Gastrocnemius medialis (tissue), 4 donors: ENCODE measurements at regions not wholly inside any gene's neighbourhood (a gene's known extent, or its start where the extent isn't known, plus 50 kb on each side); places are given as distances from the start of the nearest gene placed in this dataset.

Source experiments
- ATAC-seq, 2 donors: fragments of 150-250 bp; one replicate each; pipeline ENCODE4 v1.9.1; 2016
- DNase-seq, 2 donors: peaks; one replicate each; pipeline ENCODE4 v3.0.0-alpha.2; 2019
- H3K27ac ChIP-seq, 4 donors: fragments of 200-600 bp; sonication (generic); 1 replicate in 1 of 4; 2 replicates in 3 of 4; pipeline ENCODE4 v1.5.1; 2016 to 2018; ENCODE audit warnings: mild to moderate bottlenecking in 2 of 4, moderate library complexity in 1 of 4
- H3K27me3 ChIP-seq, 3 donors: fragments of 200-600 bp; sonication (generic) in 2 of 3; 1 replicate in 1 of 3; 2 replicates in 2 of 3; pipeline versions ENCODE4 v1.5.1 to v1.6.0; 2016 to 2019; ENCODE audit warnings: mild to moderate bottlenecking in 1 of 3, moderate library complexity in 1 of 3
- H3K36me3 ChIP-seq, 2 donors: fragments of 200-600 bp; sonication (generic) in 1 of 2; one replicate each; pipeline ENCODE4 v1.5.1; 2017 to 2018
- H3K4me1 ChIP-seq, 2 donors: fragments of 200-600 bp; sonication (generic) in 1 of 2; one replicate each; pipeline ENCODE4 v1.5.1; 2016 to 2017; ENCODE audit warnings: mild to moderate bottlenecking in 2 of 2
- H3K4me3 ChIP-seq, 4 donors: fragments of 200-600 bp; sonication (generic) in 3 of 4; 1 replicate in 1 of 4; 2 replicates in 3 of 4; pipeline ENCODE4 v1.5.1; 2016 to 2019; ENCODE audit warnings: mild to moderate bottlenecking in 2 of 4
- H3K9me3 ChIP-seq, 3 donors: fragments of 200-600 bp; sonication (generic) in 2 of 3; 1 replicate in 1 of 3; 2 replicates in 2 of 3; pipeline ENCODE4 v1.5.1; 2016 to 2019
- POLR2A ChIP-seq, 2 donors: fragments of 450-650 bp; IDR thresholded peaks; one replicate each; pipeline ENCODE4 v1.6.1; 2017; ENCODE audit warnings: antibody characterized with exemption in 2 of 2, mild to moderate bottlenecking in 2 of 2, moderate library complexity in 2 of 2
- in situ Hi-C, 4 donors: fragments of 200-750 bp; cut with MboI; loops; one replicate each; pipeline versions ENCODE4 v1.15.0 to v1.8.0; 2017; ENCODE audit warnings: low sequenced_read_pairs in 4 of 4
- intact Hi-C: fragments of 100-400 bp; cut with DNase I; formaldehyde crosslinking; loops from one replicate; pipeline ENCODE4 v1.15.1; 2023; ENCODE audit warnings: low total_unique reads
- TF ChIP-seq, protein P1 (sequence below), 5 experiments: fragments of 450-650 bp in 3 of 5; fragments of 200-600 bp in 2 of 5; sonication (generic) in 2 of 5; IDR thresholded peaks in 4 of 5; conservative IDR thresholded peaks in 1 of 5; 1 replicate in 4 of 5; 2 replicates in 1 of 5; pipeline ENCODE4 v1.5.1; 2016 to 2019; ENCODE audit warnings: antibody characterized with exemption in 5 of 5, mild to moderate bottlenecking in 3 of 5, moderate library complexity in 3 of 5

DNA sequence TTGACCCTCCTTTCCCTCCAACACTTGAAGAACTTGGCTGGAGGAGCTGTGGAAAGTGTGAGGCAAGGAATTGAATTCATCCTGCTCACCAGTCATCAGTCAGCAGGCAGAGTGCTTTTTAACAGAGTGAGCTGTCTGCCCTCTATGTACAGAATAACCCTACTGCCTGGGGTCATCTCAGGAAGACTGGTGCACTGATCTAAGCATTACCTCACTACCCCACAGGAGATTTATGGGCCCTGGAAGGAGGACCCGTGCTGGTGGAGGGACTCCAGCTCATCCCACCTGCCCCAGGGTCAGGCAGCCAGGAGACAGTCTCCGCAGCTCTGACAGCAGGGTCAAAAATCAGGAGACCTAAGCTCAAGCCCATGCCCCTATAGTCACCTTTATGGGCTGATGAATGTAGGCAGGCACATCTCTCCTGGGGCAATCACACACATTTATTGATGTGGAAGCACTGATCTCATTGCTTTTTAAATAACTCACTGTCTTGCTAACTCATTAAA is 270.8 kb upstream of the SESN3 start:
- in situ Hi-C loops (no loop called here), intact Hi-C loops (no loop called here)
- TF ChIP-seq, protein P1, sequence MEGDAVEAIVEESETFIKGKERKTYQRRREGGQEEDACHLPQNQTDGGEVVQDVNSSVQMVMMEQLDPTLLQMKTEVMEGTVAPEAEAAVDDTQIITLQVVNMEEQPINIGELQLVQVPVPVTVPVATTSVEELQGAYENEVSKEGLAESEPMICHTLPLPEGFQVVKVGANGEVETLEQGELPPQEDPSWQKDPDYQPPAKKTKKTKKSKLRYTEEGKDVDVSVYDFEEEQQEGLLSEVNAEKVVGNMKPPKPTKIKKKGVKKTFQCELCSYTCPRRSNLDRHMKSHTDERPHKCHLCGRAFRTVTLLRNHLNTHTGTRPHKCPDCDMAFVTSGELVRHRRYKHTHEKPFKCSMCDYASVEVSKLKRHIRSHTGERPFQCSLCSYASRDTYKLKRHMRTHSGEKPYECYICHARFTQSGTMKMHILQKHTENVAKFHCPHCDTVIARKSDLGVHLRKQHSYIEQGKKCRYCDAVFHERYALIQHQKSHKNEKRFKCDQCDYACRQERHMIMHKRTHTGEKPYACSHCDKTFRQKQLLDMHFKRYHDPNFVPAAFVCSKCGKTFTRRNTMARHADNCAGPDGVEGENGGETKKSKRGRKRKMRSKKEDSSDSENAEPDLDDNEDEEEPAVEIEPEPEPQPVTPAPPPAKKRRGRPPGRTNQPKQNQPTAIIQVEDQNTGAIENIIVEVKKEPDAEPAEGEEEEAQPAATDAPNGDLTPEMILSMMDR (IDR thresholded peaks at IDR 0.05 in 4 of 5, conservative IDR thresholded peaks at IDR 0.05 in 1 of 5) = no peak
- TF ChIP-seq POLR2A (IDR thresholded peaks at IDR 0.05) = no peak
- ATAC-seq (no peak), DNase-seq (no peak)
- no peak overlapping the region for H3K4me3 ChIP-seq
- H3K9me3 ChIP-seq = no peaks in the 10 kb centered on the region
- no peaks in the 10 kb centered on the region for H3K36me3 ChIP-seq
- no peaks in the 10 kb centered on the region for H3K4me1 ChIP-seq
- H3K27ac ChIP-seq = no peak overlapping the region
- no peaks in the 10 kb centered on the region for H3K27me3 ChIP-seq

DNA sequence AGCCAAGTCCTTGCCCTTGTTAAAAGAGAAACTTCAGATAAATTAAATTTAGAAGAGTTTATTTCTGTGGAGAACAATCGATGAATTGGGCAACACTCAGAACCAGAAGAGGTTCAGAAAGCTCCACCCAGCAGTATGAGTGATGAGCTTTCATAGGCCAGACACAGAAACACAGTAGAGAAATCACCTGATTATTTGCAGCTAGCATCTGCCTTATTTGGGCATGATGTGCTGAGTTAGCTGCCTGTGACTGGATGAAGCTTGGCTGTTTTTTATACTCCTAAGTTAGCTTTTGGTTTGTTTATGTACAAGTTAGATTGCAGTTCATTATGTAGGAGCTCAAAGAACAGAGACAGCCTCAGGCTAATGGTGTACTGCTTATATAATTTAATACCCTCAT is 269.5 kb upstream of the SESN3 start:
- Histone ChIP-seq H3K4me3 (no peak overlapping the region), H3K27me3 (no peaks in the 10 kb centered on the region), H3K36me3 (no peaks in the 10 kb centered on the region), H3K27ac (no peak overlapping the region), H3K9me3 (no peaks in the 10 kb centered on the region), H3K4me1 (no peaks in the 10 kb centered on the region)
- ATAC-seq (no peak), DNase-seq (no peak)
- no peak for TF ChIP-seq POLR2A (IDR thresholded peaks at IDR 0.05)
- in situ Hi-C loops (no loop called here), intact Hi-C loops (no loop called here)

DNA sequence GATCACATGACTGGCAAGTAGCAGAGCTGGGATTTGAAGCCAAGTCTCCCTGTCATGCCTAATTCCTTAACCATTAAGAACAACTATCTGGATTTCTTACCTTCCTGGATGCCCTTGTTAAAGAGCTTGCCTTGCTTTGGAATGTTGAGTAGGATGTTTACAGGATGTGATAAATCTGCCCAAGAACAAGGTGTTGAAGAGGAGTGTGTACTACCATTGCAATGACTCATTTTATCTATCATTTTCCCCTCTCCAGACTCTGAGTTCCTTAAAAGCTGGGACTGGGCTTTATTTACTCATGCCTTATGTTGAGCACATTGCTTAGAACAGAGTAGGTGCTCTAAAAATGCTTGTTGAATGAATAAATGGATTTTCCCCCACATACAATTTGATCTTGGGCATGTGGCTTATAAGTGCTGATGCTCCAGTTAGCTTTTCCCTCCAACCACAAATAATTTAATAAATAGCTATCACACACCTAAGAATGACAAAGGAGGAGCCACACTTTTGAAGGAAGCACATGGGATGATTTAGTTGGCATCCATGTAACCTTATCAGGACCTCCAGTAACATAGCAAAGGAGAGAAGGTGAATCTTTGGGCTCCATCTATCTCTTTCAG is 268.6 kb upstream of the SESN3 start:
- intact Hi-C loops (no loop called here), in situ Hi-C loops (no loop called here)
- Histone ChIP-seq H3K9me3 (no peaks in the 10 kb centered on the region), H3K4me3 (no peak overlapping the region), H3K36me3 (no peaks in the 10 kb centered on the region), H3K4me1 (no peaks in the 10 kb centered on the region), H3K27ac (no peak overlapping the region), H3K27me3 (no peaks in the 10 kb centered on the region)
- DNase-seq (no peak), ATAC-seq (no peak)
- TF ChIP-seq POLR2A (IDR thresholded peaks at IDR 0.05) = no peak
- TF ChIP-seq, protein P1 (IDR thresholded peaks at IDR 0.05 in 4 of 5, conservative IDR thresholded peaks at IDR 0.05 in 1 of 5) = no peak

DNA sequence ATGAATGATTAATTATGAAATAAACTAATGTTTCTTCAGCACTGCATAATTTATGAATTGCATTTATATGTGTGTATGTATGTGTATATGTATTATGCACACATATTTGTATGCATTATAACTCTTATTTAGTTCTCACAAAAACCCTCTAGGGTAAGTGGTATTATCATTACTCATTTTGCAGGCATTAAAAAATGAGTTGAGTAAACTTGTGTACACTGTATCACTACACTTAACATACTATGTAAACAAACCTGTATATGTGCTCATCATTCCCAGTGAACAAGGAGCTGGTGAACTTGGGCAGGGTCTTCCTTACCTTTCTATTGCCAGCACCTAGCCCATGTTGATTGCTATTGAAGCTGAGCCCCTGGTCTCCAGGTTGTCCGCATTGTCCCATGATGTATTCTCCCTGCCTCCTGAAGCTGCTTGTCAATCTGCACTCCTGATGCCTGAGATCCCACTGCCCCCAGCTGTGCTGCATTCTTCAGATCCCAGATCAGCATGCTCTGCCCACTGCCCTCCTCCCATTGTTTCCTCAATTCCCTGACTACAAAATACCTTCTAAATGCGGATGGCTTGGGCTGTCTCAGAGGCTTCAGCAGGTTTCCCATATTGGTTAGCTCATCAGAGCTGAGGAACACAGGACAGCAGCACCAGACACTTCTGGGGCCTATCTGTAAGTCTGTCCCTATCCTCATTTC is 267.9 kb upstream of the SESN3 start:
- Histone ChIP-seq H3K4me3 (no peak overlapping the region), H3K4me1 (no peaks in the 10 kb centered on the region), H3K27me3 (no peaks in the 10 kb centered on the region), H3K36me3 (no peaks in the 10 kb centered on the region), H3K27ac (no peak overlapping the region), H3K9me3 (no peaks in the 10 kb centered on the region)
- intact Hi-C loops (no loop called here), in situ Hi-C loops (no loop called here)
- TF ChIP-seq POLR2A (IDR thresholded peaks at IDR 0.05) = no peak
- TF ChIP-seq, protein P1 (IDR thresholded peaks at IDR 0.05 in 4 of 5, conservative IDR thresholded peaks at IDR 0.05 in 1 of 5) = no peak
- ATAC-seq = no peak
- DNase-seq = no peak

DNA sequence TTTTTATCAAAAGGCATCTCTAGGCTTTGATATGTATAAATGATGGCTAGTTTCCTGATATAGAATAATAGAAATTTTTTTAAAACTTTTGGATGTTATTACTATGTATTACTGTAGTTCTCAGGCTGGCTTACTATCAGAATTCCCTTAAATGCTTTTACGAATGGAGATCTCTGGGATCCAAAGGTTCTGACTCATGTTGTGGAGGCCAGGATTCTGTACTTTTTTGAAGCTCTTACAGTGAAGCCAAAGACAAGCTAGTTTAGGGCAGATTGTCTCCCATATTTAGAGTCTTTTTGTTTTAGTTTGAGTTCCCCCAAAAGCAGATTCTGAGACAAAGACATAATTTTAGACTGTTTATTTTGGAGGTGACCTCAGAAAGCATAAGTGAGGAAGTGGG is 265.9 kb upstream of the SESN3 start:
- no peaks in the 10 kb centered on the region for H3K27me3 ChIP-seq
- in situ Hi-C loops (no loop called here), intact Hi-C loops (no loop called here)
- TF ChIP-seq POLR2A (IDR thresholded peaks at IDR 0.05) = no peak
- TF ChIP-seq, protein P1 (IDR thresholded peaks at IDR 0.05 in 4 of 5, conservative IDR thresholded peaks at IDR 0.05 in 1 of 5) = no peak
- H3K36me3 ChIP-seq = no peaks in the 10 kb centered on the region
- H3K9me3 ChIP-seq = no peaks in the 10 kb centered on the region
- no peak overlapping the region for H3K4me3 ChIP-seq
- H3K27ac ChIP-seq = no peak overlapping the region
- H3K4me1 ChIP-seq = no peaks in the 10 kb centered on the region
- no peak for ATAC-seq
- no peak for DNase-seq
